HG03175 (cell line): ENCODE measurements at regions not wholly inside any gene's neighbourhood (a gene's known extent, or its start where the extent isn't known, plus 50 kb on each side); places are given as distances from the start of the nearest gene placed in this dataset.

Source experiments
- ATAC-seq: cut with Tn5 transposase; IDR thresholded peaks from one replicate; pipeline ENCODE4 v1.9.1; 2021; ENCODE audit warnings: mild to moderate bottlenecking, moderate library complexity; ENCODE audit not compliant: unreplicated experiment

DNA sequence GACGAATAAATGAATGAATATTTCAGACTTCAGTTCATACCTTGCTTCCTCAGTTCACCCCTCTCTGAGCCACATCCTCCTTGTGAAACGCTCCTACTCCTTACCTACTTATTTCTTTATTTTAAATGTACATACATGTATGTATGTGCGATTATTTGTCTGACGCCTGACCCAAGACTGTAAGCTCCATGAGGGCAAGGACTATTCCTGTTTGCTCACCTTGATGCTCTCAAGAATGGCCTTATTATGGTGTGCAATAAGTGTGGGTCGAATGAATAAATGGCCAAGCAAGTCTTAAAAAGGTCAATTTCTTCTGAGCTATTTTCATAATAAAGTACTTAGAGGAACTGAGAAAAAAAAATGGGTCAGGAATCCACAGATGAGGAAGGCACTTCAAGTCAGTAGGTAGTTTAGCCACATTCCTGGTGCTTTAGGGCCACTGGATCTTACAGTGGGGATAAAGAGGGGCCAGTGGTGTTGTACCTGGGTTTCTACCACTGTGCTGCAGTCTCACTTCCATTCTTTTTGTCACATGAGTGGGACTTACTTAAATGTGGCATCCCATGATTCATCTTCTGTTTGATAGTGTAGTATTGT lies 74.7 kb downstream of the SDC1 start:
- no peak for ATAC-seq

DNA sequence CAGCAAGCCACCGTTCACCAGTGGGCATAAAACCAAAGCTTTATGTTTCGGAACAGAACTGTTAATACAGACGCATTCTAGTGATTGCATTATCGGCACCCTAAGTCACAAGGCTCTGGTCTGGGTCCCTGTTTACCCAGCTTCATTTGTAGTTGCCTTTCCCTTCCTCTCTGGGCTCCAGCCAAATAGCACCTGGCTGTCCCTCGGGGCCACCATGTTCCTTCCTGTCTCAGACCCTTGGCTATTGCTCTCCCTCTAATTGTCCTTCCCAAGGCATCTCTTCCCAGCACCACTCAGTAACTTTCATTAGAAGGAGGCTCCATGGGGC lies 75.3 kb downstream of the SDC1 start:
- no peak for ATAC-seq

- ATAC-seq: no peak
Measured at GRCh38 chr2:20148923-20149702, 75.8 kb downstream of the SDC1 start.

GRCh38 chr2:20148426-20148922 lies 76.5 kb downstream of the SDC1 start:
- ATAC-seq: no peak

DNA sequence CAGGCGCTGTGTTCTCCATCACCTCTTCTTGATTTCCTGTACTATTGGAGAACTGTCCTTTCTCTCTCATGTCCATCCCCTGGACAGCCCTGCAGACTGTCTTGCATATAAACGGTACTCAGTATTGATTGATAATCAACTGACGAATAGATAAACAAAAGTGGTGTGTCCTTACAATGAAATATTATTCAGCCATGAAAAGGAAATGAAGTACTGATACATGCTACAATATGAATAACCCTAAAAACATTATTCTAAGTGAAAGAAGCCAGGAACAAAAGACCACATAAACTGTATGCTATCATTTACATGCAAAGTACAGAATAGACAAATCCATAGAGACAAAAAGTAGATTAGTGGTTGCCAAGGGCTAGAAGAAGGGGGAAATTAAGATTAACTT lies 77.6 kb downstream of the SDC1 start:
- no peak for ATAC-seq

- ATAC-seq: no peak
Measured at GRCh38 chr2:20146401-20146800, 78.5 kb downstream of the SDC1 start.

- ATAC-seq: peak; percentile 67
Measured at GRCh38 chr2:20145497-20146193, 79.3 kb downstream of the SDC1 start.

DNA sequence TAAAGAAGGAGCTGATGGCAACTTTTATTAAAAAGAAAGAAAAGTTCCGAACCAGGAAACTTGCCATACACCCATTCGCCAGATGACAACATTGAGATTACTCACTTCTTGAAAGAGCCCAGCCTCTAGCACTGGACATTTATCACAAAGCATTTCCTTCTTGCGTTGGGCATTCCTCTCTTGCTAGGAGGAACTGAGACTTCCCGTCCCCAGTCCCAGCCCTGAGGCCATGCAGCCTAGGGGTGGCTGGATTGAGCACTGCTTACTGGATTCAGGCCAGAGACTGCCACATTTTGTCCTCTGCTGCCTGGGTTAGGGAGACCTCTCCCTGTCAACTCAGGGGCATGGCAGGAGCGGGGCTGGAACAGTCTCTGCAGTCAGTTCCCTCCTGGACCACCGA lies 80.1 kb downstream of the SDC1 start:
- ATAC-seq: no peak

DNA sequence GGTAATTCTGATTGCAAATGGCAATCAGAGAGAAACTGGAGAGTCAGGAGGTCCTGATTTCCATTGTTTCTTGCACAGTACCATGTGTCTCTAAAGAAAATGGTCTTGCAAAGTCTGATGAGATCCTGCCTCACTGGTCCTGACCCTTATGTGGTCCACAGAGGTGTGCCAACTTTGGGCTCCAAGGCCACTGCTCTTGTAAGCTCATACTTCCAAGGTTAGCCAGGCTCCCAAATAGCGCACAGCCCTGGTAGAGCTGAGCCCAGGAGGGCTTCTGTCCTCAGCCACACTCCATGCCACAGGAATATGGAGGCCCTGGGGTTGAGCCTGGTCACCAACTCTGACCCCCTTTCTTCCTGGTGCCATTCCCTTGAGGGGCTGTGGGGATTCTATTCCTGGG lies 80.7 kb downstream of the SDC1 start:
- ATAC-seq: no peak

DNA sequence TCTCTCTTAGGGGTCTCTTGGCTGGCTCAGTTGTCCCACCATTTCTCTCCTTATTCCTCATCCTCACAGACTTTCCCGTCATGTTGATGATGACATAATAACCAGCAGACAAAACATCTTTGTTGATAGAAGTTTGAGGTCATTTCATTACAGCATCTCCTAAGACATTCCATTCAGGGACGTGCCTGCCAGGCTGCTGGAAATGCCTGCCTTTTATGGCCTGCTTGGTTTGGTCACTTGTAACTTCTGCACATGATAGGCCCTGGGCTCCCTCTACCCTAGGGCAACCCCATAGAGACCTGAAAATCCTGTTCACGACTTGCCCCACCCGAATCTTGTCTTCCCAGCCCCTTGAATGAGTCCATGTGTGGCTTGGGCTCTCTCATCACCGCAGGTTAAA lies 81.7 kb downstream of the SDC1 start:
- ATAC-seq: no peak

DNA sequence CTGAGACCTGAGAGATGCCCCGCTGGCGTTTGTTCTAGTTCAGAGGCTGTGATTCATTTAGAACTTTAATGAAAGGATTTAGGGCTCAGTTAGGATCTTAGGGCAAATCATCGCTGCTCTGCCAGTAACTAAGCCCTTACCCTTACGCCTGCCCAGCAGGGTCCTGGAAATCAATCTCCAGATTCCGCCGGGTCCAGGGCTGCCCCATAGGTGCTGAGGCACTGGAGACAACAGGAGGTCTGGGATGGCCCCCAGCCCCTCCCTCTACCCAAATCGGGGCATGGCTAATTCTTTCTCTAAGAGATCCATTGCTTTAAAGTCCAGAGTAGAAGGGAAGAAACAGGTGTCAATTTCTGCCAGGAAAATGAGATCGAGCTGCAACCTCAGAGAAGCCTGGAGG lies 83.1 kb downstream of the SDC1 start:
- ATAC-seq: no peak

DNA sequence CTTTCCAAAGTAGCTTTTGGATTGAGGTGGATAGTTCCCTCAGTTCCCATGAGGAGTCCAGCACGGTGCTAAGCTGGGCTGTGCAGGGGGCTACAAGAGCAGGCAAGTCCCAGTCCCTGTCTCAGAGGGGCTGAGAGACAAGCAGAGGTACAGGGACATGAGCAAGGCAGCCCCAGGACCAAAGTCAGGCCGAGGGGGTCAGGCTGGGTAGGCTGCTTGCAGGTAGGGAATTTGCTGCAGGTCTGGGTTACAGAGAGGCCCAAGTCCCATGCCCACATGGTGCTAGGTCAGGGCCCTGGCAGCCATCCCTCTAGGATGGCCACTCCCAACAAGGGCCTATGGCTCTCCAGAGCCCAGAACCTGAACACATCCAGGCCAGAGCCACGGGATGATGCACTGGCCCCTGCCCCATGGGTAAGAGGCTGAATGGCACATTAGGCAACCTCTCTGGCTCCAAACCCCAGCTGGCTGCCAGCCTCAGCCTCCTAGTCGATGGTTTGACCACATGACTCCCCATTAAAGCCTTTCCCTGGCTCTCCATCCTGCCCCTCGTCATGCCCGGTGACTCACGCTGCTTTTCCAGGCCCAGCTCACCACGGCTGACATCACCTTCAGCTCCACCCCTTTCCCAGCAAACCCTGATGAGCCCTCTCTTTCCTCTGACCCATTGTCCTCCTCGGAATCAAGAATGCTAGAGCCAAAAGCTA lies 83.7 kb downstream of the SDC1 start:
- no peak for ATAC-seq

DNA sequence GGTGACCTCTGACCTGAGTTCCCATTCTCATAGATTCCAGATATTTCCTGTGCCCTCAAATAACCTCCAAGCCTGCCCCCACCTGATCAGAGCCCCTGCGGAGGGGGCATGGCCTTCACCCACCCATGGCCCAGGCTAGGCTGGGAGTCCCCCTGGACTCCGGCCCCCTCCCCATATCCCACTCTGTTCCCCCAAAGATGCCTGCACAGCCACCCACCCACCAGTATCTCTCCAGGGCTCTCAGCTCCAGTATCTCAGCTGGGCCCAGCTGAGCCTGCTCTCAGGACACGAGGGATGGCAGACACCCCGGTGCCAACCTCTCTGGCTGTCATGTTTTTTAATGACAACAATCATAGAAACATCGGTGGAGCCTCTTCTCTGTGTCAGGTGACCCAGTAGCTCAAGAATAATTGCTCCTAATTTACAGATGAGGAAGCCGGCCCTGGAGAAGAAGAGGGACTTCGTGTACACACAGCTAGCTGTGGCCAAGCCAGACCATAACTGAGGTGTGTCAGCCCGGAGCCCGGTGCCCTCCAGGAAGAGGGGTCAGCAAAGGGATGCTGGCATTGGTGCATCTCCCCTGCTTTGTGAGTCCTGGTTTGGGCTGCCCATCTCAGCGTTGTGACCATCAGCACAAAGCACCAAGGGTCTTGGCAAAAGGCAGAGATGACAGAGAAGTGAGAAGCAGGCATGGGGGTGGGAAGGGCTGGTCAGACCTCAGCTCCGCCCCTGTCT lies 84.4 kb downstream of the SDC1 start:
- ATAC-seq: no peak

DNA sequence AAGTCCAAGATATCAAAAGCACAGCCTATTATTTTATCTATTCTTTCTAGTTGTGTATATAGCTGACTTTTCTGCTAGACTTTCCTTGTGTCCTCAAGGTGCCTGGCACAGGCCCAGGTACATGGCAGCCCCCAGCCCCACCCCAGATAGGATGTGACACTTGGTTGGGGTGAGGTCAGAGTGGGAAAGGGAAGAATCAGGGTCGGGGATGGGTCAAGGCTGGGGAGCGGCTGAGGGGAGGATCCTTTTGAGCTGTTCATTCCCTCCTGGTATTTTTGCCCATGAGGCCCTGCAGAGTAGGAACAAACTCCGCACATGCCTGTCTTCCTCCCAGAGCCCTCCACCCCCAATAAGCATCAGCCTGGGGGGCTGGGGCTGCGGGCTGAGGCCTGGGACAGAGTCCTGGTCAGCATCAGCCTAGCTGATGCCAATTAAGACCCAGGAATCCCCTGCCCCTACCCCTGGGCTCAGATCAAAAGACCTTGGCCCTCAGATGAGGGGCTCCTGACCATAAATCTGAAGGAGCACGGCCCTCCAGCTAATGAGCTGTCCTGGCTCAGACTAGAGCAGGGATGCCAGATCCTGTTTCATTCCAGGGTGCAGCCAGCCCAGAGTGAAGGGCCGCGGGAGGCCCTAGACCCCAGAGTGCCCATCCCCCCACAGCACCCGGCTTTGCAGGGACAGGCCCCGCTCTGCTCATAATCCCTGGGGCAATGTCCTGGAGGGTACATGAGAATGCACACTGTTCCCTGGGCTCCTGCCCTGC lies 85.3 kb downstream of the SDC1 start:
- ATAC-seq: no peak

DNA sequence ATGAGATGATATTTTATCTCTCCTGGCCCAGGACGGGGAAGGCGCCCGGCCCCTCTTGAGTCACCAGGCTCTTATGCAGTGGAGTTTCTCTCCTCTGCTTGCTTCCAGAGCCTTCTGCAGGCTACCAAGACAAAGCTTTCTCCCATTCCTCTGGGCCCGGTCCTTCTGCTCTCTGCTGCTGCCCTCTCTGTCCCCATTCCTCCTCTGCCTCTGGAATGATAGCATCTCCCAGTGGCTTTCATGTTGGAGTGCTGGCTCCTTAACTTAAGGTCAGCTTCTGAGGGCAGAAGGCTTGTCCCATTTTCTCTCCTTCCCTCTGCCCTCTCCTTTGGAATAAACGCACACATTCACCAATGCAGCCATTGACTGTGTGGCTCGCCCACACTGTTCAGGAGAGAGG lies 86.2 kb downstream of the SDC1 start:
- ATAC-seq: no peak

GRCh38 chr2:20137884-20138283 lies 86.5 kb upstream of the LAPTM4A start:
- ATAC-seq: no peak

DNA sequence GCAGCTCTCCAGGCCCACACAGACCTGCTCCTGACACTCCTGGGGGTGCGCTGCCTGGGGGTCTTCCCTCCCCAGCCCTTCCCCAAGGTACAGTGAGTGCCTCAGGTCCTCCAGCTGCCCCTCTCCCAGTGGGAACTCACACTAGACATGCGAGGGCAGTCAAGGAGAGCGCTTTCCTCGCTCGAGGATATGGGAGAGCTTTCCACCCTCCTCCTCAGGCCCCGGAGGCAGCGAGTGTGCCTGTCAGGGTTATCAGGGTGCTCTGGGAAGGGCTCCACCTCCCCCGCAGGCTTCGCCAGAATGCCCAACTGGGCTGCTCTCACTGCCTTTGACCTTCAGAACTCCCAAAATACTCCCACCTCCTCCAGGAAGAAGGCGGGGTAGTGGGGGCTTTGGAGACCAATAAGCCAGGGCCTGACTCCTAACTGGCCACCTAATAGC lies 85.7 kb upstream of the LAPTM4A start:
- no peak for ATAC-seq

DNA sequence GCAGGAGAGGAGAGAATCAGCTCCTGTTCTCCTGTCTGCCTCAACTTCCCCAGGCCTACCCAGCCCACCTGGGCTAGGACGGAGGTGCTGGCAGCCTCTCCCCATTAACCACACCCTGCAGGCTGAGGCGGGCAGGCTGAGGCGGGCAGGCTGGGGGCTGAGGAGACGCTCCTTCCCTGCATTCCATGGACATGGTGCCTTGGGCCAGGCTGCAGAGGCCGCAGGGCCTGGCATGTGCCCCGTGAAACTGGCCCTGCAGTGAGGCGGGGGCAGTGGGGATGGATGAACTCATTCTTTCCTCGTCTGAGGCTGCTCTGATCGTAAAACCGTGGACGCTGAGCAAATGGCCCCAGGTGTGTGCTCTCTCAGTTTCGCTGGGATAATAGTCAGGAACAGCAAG lies 84.7 kb upstream of the LAPTM4A start:
- no peak for ATAC-seq

DNA sequence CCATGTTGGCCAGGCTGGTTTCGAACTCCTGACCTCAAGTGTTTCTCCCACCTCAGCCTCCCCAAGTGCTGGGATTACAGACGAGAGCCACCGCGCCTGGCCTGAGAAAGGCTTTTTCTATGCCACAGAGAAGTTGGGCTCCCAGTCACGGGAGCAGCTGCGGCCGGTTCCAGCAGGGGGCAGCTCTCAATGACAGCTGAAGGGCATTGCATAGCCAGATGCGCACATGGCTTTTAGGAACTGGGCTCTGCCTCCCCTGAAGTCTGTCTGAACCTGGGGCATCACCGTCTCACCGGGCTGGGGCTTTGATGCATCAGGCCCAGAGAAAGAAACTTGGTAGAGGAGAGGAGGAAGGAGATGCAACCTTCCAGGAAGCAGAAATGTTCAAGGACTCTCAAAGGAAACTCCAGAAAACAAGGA lies 84.2 kb upstream of the LAPTM4A start:
- peak; percentile 83 for ATAC-seq

DNA sequence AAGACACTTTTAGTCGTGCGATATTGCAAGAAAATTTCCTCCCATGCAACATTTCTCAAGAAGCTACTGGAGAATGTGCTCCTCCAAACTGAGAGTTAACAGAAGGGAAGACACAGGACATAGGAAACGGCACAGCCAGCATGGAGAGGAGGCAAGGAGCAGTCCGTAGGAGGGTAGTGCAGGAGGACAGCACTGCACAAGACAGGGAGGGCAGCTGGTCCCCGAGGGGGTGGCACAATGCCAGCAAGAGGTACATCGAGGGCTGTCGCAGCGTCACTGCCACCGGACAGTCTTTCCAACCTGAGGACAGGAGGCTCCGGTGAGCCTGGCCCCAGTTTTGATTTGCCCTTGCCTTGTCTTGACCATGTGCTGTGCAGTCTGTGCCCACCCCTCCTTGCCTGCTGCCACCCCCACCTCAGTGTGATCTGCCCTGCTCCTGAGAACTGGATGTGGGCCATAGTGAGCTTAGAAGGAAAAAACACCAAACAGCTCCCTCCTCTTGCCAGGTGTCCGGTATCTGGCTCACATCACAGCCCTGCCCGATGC lies 81.6 kb upstream of the LAPTM4A start:
- ATAC-seq: no peak
